ENCODE measurements at regions not wholly inside any gene's neighbourhood (a gene's known extent, or its start where the extent isn't known, plus 50 kb on each side); places are given as distances from the start of the nearest gene placed in this dataset.

- H3K4me1 Mint-ChIP-seq (ENCODE audit: low read depth): no peaks in the 10 kb centered on the region
- no peaks in the 10 kb centered on the region for H3K36me3 Mint-ChIP-seq (ENCODE audit: low read depth)
- H3K27me3 Mint-ChIP-seq (ENCODE audit: insufficient read depth): peaks cover 11% of the 10 kb centered on the region
- no peak overlapping the region for H3K4me3 Mint-ChIP-seq
- no peaks in the 10 kb centered on the region for H3K9me3 Mint-ChIP-seq
- TF ChIP-seq CTCF (IDR thresholded peaks at IDR 0.05): no peak
- DNase-seq: no peak
- H3K27ac Mint-ChIP-seq: no peak overlapping the region
Measured at GRCh38 chr22:42326801-42327200, 56.3 kb upstream of the TCF20 start.

DNA sequence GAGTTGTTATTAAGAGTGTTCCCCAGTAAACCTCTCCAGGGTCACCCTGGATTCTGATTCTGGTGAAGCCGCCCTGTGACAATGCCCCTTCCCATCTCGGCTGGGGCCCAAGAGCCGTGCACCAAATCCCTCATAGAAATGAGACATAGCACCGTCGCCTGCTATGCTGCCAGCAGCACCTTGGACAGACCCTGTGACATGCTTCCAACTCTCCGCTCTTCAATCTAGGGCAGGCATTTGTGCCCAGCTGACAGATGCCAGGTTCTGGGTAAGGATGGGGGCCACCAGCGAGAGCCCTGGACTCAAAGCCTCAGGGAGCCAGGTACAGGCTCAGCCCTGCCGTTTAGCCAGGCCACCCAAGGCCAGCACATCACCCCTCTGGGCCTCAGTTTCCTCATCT is 55.8 kb upstream of the TCF20 start:
- no peak for DNase-seq
- H3K27ac Mint-ChIP-seq: no peak overlapping the region
- no peaks in the 10 kb centered on the region for H3K9me3 Mint-ChIP-seq
- no peaks in the 10 kb centered on the region for H3K4me1 Mint-ChIP-seq (ENCODE audit: low read depth)
- peaks cover 11% of the 10 kb centered on the region for H3K27me3 Mint-ChIP-seq (ENCODE audit: insufficient read depth)
- no peaks in the 10 kb centered on the region for H3K36me3 Mint-ChIP-seq (ENCODE audit: low read depth)
- TF ChIP-seq CTCF (IDR thresholded peaks at IDR 0.05): no peak
- H3K4me3 Mint-ChIP-seq: no peak overlapping the region

DNA sequence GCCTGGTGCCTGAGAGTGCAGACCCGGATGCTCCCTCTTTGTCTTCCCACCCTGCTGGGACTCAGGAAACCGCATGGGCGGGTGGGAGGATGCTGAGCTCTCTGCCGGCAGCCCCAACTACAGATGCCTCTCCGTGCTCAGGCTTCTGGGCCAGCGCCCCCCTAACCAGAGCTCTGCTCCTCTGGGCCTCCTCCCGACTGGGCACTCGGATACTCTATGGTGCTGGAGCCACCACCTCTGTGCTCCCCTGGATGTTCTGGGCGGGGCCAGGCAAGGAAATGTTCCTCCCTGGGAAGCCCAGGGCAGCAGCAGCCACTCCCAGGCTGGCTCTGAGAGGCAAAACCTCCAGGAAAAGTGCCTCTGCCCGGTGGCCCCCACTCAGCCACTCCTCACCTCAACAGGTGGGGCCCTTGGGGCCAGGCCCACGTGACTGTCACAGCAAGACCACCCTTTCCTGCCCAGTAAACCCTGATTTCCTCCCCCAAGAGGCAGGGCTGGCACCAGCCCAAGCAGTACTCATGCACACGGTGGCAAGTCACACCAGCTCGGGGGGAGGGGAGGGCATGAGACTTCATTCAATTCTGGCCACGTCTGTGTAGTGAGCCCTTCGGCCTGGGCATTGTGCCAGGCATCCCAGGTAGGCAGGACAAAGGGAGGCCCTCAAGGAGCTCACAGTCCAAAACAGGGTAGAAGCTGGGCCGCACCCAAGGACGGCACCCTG is 54.7 kb upstream of the TCF20 start:
- no peaks in the 10 kb centered on the region for H3K9me3 Mint-ChIP-seq
- peaks cover 11% of the 10 kb centered on the region for H3K27me3 Mint-ChIP-seq (ENCODE audit: insufficient read depth)
- no peak overlapping the region for H3K27ac Mint-ChIP-seq
- TF ChIP-seq CTCF (IDR thresholded peaks at IDR 0.05): no peak
- H3K4me1 Mint-ChIP-seq (ENCODE audit: low read depth): 0 out of 2 replicates have a peak, but pooled peaks cover 2% of the 10 kb centered on the region
- DNase-seq: no peak
- no peaks in the 10 kb centered on the region for H3K36me3 Mint-ChIP-seq (ENCODE audit: low read depth)
- no peak overlapping the region for H3K4me3 Mint-ChIP-seq

- Mint-ChIP-seq H3K36me3 (ENCODE audit: low read depth) (no peaks in the 10 kb centered on the region), H3K4me3 (no peak overlapping the region), H3K27me3 (ENCODE audit: insufficient read depth) (peaks cover 15% of the 10 kb centered on the region), H3K27ac (no peak overlapping the region), H3K9me3 (no peaks in the 10 kb centered on the region), H3K4me1 (ENCODE audit: low read depth) (0 out of 2 replicates have a peak, but pooled peaks cover 7% of the 10 kb centered on the region)
- DNase-seq: no peak
- no peak for TF ChIP-seq CTCF (IDR thresholded peaks at IDR 0.05)
Measured at GRCh38 chr22:42324566-42324965, 54.1 kb upstream of the TCF20 start.

DNA sequence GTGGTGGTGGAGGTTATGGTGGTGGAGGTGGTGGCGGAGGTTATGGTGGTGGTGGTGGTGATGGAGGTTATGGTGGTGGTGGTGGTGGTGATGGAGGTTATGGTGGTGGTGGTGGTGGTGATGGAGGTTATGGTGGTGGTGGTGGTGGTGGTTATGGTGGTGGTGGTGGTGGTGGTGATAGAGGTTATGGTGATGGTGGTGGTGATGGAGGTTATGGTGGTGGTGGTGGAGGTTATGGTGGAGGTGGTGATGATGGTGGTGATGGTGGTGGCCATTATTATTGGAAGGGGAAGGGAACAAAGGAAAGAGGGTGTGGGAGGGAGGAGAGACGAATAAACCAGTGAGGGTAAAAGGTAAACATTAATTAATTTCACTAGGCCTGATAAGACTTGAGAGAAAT is 53.5 kb upstream of the TCF20 start:
- Mint-ChIP-seq H3K27ac (no peak overlapping the region), H3K36me3 (ENCODE audit: low read depth) (no peaks in the 10 kb centered on the region), H3K4me1 (ENCODE audit: low read depth) (0 out of 2 replicates have a peak, but pooled peaks cover 7% of the 10 kb centered on the region), H3K9me3 (no peaks in the 10 kb centered on the region), H3K27me3 (ENCODE audit: insufficient read depth) (peaks cover 19% of the 10 kb centered on the region), H3K4me3 (no peak overlapping the region)
- no peak for TF ChIP-seq CTCF (IDR thresholded peaks at IDR 0.05)
- DNase-seq: no peak
